OCI-LY7 (cell line): ENCODE measurements at regions not wholly inside any gene's neighbourhood (a gene's known extent, or its start where the extent isn't known, plus 50 kb on each side); places are given as distances from the start of the nearest gene placed in this dataset.

Experiments
- BruUV-seq: library from RNA; stranded (reverse); fragments of 400-500 nt; replicated peaks from 2 replicates; lab custom pipeline; 2021; lab: Mats Ljungman, UMichigan
- CTCF ChIA-PET: fragments of 300-600 bp; sonication (Branson Sonifier 250); formaldehyde crosslinking; loops from one replicate; lab custom pipeline; 2022; ENCODE audit warnings: antibody characterized with exemption; ENCODE audit not compliant: unreplicated experiment; lab: Charles Lee
- POLR2A ChIA-PET: fragments of 300-600 bp; sonication (Branson Sonifier 250); formaldehyde crosslinking; loops from one replicate; lab custom pipeline; 2022; ENCODE audit warnings: antibody characterized with exemption; lab: Charles Lee
- DNase-seq: peaks from one replicate; pipeline ENCODE4 v3.0.0-alpha.2; 2015; ENCODE audit warnings: low spot score
- H2AFZ ChIP-seq: fragments of 200-600 bp; sonication (generic), shearing (Covaris generic); 2 replicates; pipeline ENCODE4 v1.6.1; 2014; ENCODE audit warnings: mild to moderate bottlenecking, antibody characterized with exemption, low read length, moderate library complexity
- H3K27ac ChIP-seq: fragments of 200-600 bp; sonication (generic); 2 replicates; pipeline ENCODE4 v1.5.1; 2014; ENCODE audit warnings: mixed run types, low read depth, mild to moderate bottlenecking, moderate library complexity, low read length, inconsistent platforms; ENCODE audit not compliant: poor library complexity, severe bottlenecking
- H3K36me3 ChIP-seq: fragments of 200-600 bp; sonication (generic); 2 replicates; pipeline ENCODE4 v1.6.1; 2014; ENCODE audit warnings: mild to moderate bottlenecking, antibody characterized with exemption, low read length, moderate library complexity, mixed read lengths; ENCODE audit not compliant: insufficient read depth
- H3K4me1 ChIP-seq: fragments of 200-600 bp; sonication (generic); 2 replicates; pipeline ENCODE4 v1.5.1; 2014; ENCODE audit warnings: mild to moderate bottlenecking, low read length; ENCODE audit not compliant: insufficient read depth, poor library complexity, severe bottlenecking
- H3K4me2 ChIP-seq: fragments of 200-600 bp; sonication (generic); 2 replicates; pipeline ENCODE4 v1.6.1; 2014; ENCODE audit warnings: mild to moderate bottlenecking, low read length
- H3K4me3 ChIP-seq: fragments of 200-600 bp; sonication (generic); 2 replicates; pipeline ENCODE4 v1.5.1; 2014; ENCODE audit warnings: mild to moderate bottlenecking, low read depth, low read length; ENCODE audit not compliant: poor library complexity, severe bottlenecking
- H3K79me2 ChIP-seq: fragments of 200-600 bp; sonication (generic); 2 replicates; pipeline ENCODE4 v1.6.1; 2016; ENCODE audit warnings: low read depth, mild to moderate bottlenecking, low read length, moderate library complexity, mixed read lengths; ENCODE audit not compliant: insufficient read depth
- H3K9me2 ChIP-seq: fragments of 200-600 bp; sonication (generic); 2 replicates; pipeline ENCODE4 v1.6.1; 2016; ENCODE audit warnings: mild to moderate bottlenecking, low read length, mixed read lengths; ENCODE audit not compliant: insufficient read depth
- H3K9me3 ChIP-seq: fragments of 200-600 bp; sonication (generic); 2 replicates; pipeline ENCODE4 v1.6.1; 2014; ENCODE audit warnings: mild to moderate bottlenecking, mixed run types, low read length, mixed read lengths
- H4K20me1 ChIP-seq: fragments of 200-600 bp; sonication (generic); 2 replicates; pipeline ENCODE4 v1.6.1; 2014; ENCODE audit warnings: mild to moderate bottlenecking, antibody characterized with exemption, low read length, moderate library complexity, mixed read lengths; ENCODE audit not compliant: insufficient read depth
- CTCF ChIP-seq: fragments of 200-600 bp; sonication (generic); conservative IDR thresholded peaks from 2 replicates; pipeline ENCODE4 v1.5.1; 2014; ENCODE audit warnings: mild to moderate bottlenecking, antibody characterized with exemption, low read length, moderate library complexity, mixed read lengths
- EZH2phosphoT487 ChIP-seq: fragments of 200-600 bp; sonication (generic); IDR thresholded peaks from 2 replicates; pipeline ENCODE4 v1.6.1; 2018; ENCODE audit warnings: low read depth, borderline replicate concordance, mild to moderate bottlenecking, mixed run types, antibody characterized with exemption, low read length, moderate library complexity, mixed read lengths
- intact Hi-C: fragments of 100-400 bp; cut with micrococcal nuclease; formaldehyde crosslinking; loops from one replicate; pipeline ENCODE4 v1.10.0; 2022; ENCODE audit not compliant: unreplicated experiment

GRCh38 chr3:82409842-82410241 is 648.4 kb upstream of the GBE1 start:
- Histone ChIP-seq H3K79me2 (no peaks in the 10 kb centered on the region), H3K36me3 (no peaks in the 10 kb centered on the region), H3K4me1 (no peaks in the 10 kb centered on the region), H2AFZ (no peak overlapping the region), H4K20me1 (no peaks in the 10 kb centered on the region), H3K27ac (no peak overlapping the region), H3K4me3 (no peak overlapping the region), H3K4me2 (no peak overlapping the region), H3K9me3 (no peaks in the 10 kb centered on the region), H3K9me2 (no peaks in the 10 kb centered on the region)
- TF ChIP-seq EZH2phosphoT487 (no peak), CTCF (no peak)
- DNase-seq = no peak
- POLR2A ChIA-PET = interaction anchor here (0.6 kb wide), 1 partner anchor 771 kb away, joined by 3 read pairs; no protein-coding TSS in a partner anchor
- intact Hi-C loops = no loop called here
- CTCF ChIA-PET = no interaction called here
- no TSS peak for BruUV-seq

- Histone ChIP-seq H3K4me3 (no peak overlapping the region), H3K27ac (no peak overlapping the region), H4K20me1 (no peaks in the 10 kb centered on the region), H3K9me3 (no peaks in the 10 kb centered on the region), H3K4me2 (no peak overlapping the region), H3K79me2 (no peaks in the 10 kb centered on the region), H3K4me1 (no peaks in the 10 kb centered on the region), H2AFZ (no peak overlapping the region), H3K9me2 (no peaks in the 10 kb centered on the region), H3K36me3 (no peaks in the 10 kb centered on the region)
- TF ChIP-seq EZH2phosphoT487 = no peak
- DNase-seq = no peak
- intact Hi-C loops = no loop called here
- ChIA-PET CTCF (no interaction called here), POLR2A (no interaction called here)
- no TSS peak for BruUV-seq
These were observed 630.8 kb upstream of the GBE1 start for GRCh38 chr3:82392203-82392775.

- H3K4me2 ChIP-seq = no peak overlapping the region
- intact Hi-C loops = no loop called here
- no peaks in the 10 kb centered on the region for H3K79me2 ChIP-seq
- TF ChIP-seq EZH2phosphoT487 = no peak
- no peak for TF ChIP-seq CTCF
- no peaks in the 10 kb centered on the region for H3K4me1 ChIP-seq
- H3K4me3 ChIP-seq = no peak overlapping the region
- no peak overlapping the region for H3K27ac ChIP-seq
- ChIA-PET CTCF (no interaction called here), POLR2A (no interaction called here)
- H3K9me2 ChIP-seq = 0 out of 2 replicates have a peak, but pooled peaks cover under 1% of the 10 kb centered on the region
- H2AFZ ChIP-seq = no peak overlapping the region
- no TSS peak for BruUV-seq
- no peaks in the 10 kb centered on the region for H3K9me3 ChIP-seq
- H3K36me3 ChIP-seq = no peaks in the 10 kb centered on the region
- no peak for DNase-seq
- no peaks in the 10 kb centered on the region for H4K20me1 ChIP-seq
These were observed 629.4 kb upstream of the GBE1 start for GRCh38 chr3:82390868-82391267.
